WTC11 (cell line): ENCODE measurements at regions not wholly inside any gene's neighbourhood (a gene's known extent, or its start where the extent isn't known, plus 50 kb on each side); places are given as distances from the start of the nearest gene placed in this dataset.

Experiments
- ATAC-seq: fragments of 200-7000 bp; cut with Tn5 transposase; 2 replicates; pipeline ENCODE4 v1.10.0; 2021; ENCODE audit warnings: mild to moderate bottlenecking, moderate library complexity
- CTCF ChIA-PET: fragments of 300-600 bp; sonication (Branson Sonifier 250); formaldehyde crosslinking; loops from one replicate; lab custom pipeline; 2021; ENCODE audit warnings: antibody characterized with exemption; lab: Charles Lee
- POLR2A ChIA-PET: fragments of 350-600 bp; sonication (Branson Sonifier 250); formaldehyde crosslinking; loops from one replicate; lab custom pipeline; 2021; ENCODE audit warnings: antibody characterized with exemption; lab: Charles Lee
- DNase-seq: peaks from one replicate; pipeline ENCODE4 v3.0.0; 2021; ENCODE audit warnings: low spot score
- H3K27ac Mint-ChIP-seq: 2 replicates; pipeline ENCODE4 v1.8.0; 2021; ENCODE audit warnings: mixed read lengths
- H3K27me3 Mint-ChIP-seq: 2 replicates; pipeline ENCODE4 v1.8.0; 2021; ENCODE audit warnings: low read depth, mild to moderate bottlenecking, moderate library complexity, mixed read lengths
- H3K36me3 Mint-ChIP-seq: 2 replicates; pipeline ENCODE4 v1.8.0; 2021; ENCODE audit warnings: mixed read lengths
- H3K4me1 Mint-ChIP-seq: 2 replicates; pipeline ENCODE4 v1.8.0; 2022; ENCODE audit warnings: mixed read lengths
- H3K4me3 Mint-ChIP-seq: 2 replicates; pipeline ENCODE4 v1.8.0; 2021; ENCODE audit warnings: mild to moderate bottlenecking, moderate library complexity, mixed read lengths
- H3K9me3 Mint-ChIP-seq: 2 replicates; pipeline ENCODE4 v1.8.0; 2021; ENCODE audit warnings: mixed read lengths
- AFF4 ChIP-seq: sonication (generic); formaldehyde crosslinking; IDR thresholded peaks from 2 replicates; pipeline ENCODE4 v1.8.1; 2023; ENCODE audit warnings: mild to moderate bottlenecking, missing genetic modification reagents, borderline replicate concordance
- ATF2 ChIP-seq: sonication (generic); formaldehyde crosslinking; IDR thresholded peaks from 2 replicates; pipeline ENCODE4 v1.8.1; 2022; ENCODE audit warnings: low read depth, missing genetic modification reagents, borderline replicate concordance
- E2F1 ChIP-seq: sonication (generic); formaldehyde crosslinking; IDR thresholded peaks from 2 replicates; pipeline ENCODE4 v1.8.0; 2022; ENCODE audit warnings: mild to moderate bottlenecking, missing genetic modification reagents
- ELF4 ChIP-seq: sonication (generic); formaldehyde crosslinking; IDR thresholded peaks from 2 replicates; pipeline ENCODE4 v1.8.1; 2022; ENCODE audit warnings: low read depth, mild to moderate bottlenecking, moderate library complexity, missing genetic modification reagents
- ETV6 ChIP-seq: sonication (generic); formaldehyde crosslinking; IDR thresholded peaks from 2 replicates; pipeline ENCODE4 v1.8.1; 2022; ENCODE audit warnings: mild to moderate bottlenecking, missing genetic modification reagents
- JAZF1 ChIP-seq: fragments of 250-450 bp; sonication (Bioruptor Pico); IDR thresholded peaks from 2 replicates; pipeline ENCODE4 v1.9.0; 2021; ENCODE audit warnings: moderate library complexity, mild to moderate bottlenecking, inconsistent platforms
- PRRX2 ChIP-seq: fragments of 250-450 bp; sonication (Bioruptor Pico); IDR thresholded peaks from 2 replicates; pipeline ENCODE4 v1.8.0; 2021; ENCODE audit warnings: mild to moderate bottlenecking
- RELA ChIP-seq: sonication (generic); formaldehyde crosslinking; IDR thresholded peaks from 2 replicates; pipeline ENCODE4 v1.8.1; 2022; ENCODE audit warnings: missing genetic modification reagents, mild to moderate bottlenecking, borderline replicate concordance
- RORB ChIP-seq: fragments of 250-450 bp; sonication (Bioruptor Pico); IDR thresholded peaks from 2 replicates; pipeline ENCODE4 v1.9.0; 2021; ENCODE audit warnings: mild to moderate bottlenecking
- SOX15 ChIP-seq: fragments of 250-450 bp; sonication (Bioruptor Pico); IDR thresholded peaks from 2 replicates; pipeline ENCODE4 v1.9.0; 2021; ENCODE audit warnings: mild to moderate bottlenecking
- SP1 ChIP-seq: sonication (generic); formaldehyde crosslinking; conservative IDR thresholded peaks from 2 replicates; pipeline ENCODE4 v1.8.1; 2022; ENCODE audit warnings: missing genetic modification reagents
- STAT6 ChIP-seq: sonication (generic); formaldehyde crosslinking; conservative IDR thresholded peaks from 2 replicates; pipeline ENCODE4 v1.8.1; 2023; ENCODE audit warnings: mild to moderate bottlenecking, low read depth, missing genetic modification reagents, moderate library complexity
- TCF7 ChIP-seq: sonication (generic); formaldehyde crosslinking; IDR thresholded peaks from 2 replicates; pipeline ENCODE4 v1.8.0; 2022; ENCODE audit warnings: mild to moderate bottlenecking, low read depth, missing genetic modification reagents, moderate library complexity
- USF2 ChIP-seq: sonication (generic); formaldehyde crosslinking; IDR thresholded peaks from 2 replicates; pipeline ENCODE4 v1.8.1; 2023; ENCODE audit warnings: mild to moderate bottlenecking, missing genetic modification reagents, moderate library complexity
- ZNF317 ChIP-seq: sonication (generic); formaldehyde crosslinking; IDR thresholded peaks from 2 replicates; pipeline ENCODE4 v1.8.1; 2023; ENCODE audit warnings: low read depth, mild to moderate bottlenecking, moderate library complexity, missing genetic modification reagents, borderline replicate concordance
- TF ChIP-seq, protein P1 (sequence below): sonication (generic); formaldehyde crosslinking; IDR thresholded peaks from 2 replicates; pipeline ENCODE4 v1.8.0; 2022; ENCODE audit warnings: mild to moderate bottlenecking, missing genetic modification reagents
- TF ChIP-seq, protein P2 (sequence below): fragments of 250-450 bp; sonication (Bioruptor Pico); IDR thresholded peaks from 2 replicates; pipeline ENCODE4 v1.9.0; 2021; ENCODE audit warnings: moderate library complexity, mild to moderate bottlenecking, inconsistent platforms, borderline replicate concordance
- TF ChIP-seq, protein P3 (sequence below): sonication (generic); formaldehyde crosslinking; IDR thresholded peaks from 2 replicates; pipeline ENCODE4 v1.8.0; 2023; ENCODE audit warnings: missing genetic modification reagents, mild to moderate bottlenecking, borderline replicate concordance
- TF ChIP-seq, protein P4 (sequence below): sonication (generic); formaldehyde crosslinking; IDR thresholded peaks from 2 replicates; pipeline ENCODE4 v1.8.1; 2023; ENCODE audit warnings: mild to moderate bottlenecking, missing genetic modification reagents

GRCh38 chr11:27847496-27847895, 147.2 kb upstream of the BDNF start (continued):
- TF ChIP-seq USF2 (CRISPR knock-in tag) (no peak), ETV6 (CRISPR knock-in tag) (no peak), SOX15 (no peak), STAT6 (CRISPR knock-in tag) (no peak), RORB (CRISPR knock-in tag) (no peak), ATF2 (CRISPR knock-in tag) (no peak), PRRX2 (CRISPR knock-in tag) (no peak), E2F1 (CRISPR knock-in tag) (no peak)

DNA sequence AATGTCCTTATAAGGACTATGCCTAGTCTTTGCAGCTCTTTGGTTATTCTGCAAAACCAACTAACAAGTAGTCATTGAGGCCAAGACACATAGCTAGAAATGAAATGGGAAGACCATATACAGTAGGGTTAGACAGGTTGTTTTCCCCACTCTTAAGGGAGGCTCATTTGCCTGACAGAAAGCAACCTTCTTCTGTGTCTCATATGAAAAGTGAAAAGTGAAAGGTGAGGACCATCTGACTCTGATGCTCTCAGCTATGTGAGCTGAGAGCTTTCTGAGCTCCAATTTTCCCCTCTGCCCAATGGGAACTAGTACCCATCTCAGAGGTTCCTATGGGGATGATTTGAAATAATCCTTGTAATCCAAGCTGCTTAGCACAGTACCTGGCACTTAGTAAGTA, 142.0 kb upstream of the BDNF start:
- no peaks in the 10 kb centered on the region for H3K9me3 Mint-ChIP-seq
- TF ChIP-seq SP1 (CRISPR knock-in tag) (no peak), TCF7 (no peak), ELF4 (no peak), RELA (CRISPR knock-in tag) (no peak), ZNF317 (CRISPR knock-in tag) (no peak), JAZF1 (no peak), AFF4 (CRISPR knock-in tag) (no peak)
- TF ChIP-seq, protein P1, sequence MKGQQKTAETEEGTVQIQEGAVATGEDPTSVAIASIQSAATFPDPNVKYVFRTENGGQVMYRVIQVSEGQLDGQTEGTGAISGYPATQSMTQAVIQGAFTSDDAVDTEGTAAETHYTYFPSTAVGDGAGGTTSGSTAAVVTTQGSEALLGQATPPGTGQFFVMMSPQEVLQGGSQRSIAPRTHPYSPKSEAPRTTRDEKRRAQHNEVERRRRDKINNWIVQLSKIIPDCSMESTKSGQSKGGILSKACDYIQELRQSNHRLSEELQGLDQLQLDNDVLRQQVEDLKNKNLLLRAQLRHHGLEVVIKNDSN (CRISPR knock-in tag) = no peak
- TF ChIP-seq, protein P2, sequence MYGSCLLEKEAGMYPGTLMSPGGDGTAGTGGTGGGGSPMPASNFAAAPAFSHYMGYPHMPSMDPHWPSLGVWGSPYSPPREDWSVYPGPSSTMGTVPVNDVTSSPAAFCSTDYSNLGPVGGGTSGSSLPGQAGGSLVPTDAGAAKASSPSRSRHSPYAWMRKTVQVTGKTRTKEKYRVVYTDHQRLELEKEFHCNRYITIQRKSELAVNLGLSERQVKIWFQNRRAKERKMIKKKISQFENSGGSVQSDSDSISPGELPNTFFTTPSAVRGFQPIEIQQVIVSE (CRISPR knock-in tag) = no peak
- TF ChIP-seq, protein P3, sequence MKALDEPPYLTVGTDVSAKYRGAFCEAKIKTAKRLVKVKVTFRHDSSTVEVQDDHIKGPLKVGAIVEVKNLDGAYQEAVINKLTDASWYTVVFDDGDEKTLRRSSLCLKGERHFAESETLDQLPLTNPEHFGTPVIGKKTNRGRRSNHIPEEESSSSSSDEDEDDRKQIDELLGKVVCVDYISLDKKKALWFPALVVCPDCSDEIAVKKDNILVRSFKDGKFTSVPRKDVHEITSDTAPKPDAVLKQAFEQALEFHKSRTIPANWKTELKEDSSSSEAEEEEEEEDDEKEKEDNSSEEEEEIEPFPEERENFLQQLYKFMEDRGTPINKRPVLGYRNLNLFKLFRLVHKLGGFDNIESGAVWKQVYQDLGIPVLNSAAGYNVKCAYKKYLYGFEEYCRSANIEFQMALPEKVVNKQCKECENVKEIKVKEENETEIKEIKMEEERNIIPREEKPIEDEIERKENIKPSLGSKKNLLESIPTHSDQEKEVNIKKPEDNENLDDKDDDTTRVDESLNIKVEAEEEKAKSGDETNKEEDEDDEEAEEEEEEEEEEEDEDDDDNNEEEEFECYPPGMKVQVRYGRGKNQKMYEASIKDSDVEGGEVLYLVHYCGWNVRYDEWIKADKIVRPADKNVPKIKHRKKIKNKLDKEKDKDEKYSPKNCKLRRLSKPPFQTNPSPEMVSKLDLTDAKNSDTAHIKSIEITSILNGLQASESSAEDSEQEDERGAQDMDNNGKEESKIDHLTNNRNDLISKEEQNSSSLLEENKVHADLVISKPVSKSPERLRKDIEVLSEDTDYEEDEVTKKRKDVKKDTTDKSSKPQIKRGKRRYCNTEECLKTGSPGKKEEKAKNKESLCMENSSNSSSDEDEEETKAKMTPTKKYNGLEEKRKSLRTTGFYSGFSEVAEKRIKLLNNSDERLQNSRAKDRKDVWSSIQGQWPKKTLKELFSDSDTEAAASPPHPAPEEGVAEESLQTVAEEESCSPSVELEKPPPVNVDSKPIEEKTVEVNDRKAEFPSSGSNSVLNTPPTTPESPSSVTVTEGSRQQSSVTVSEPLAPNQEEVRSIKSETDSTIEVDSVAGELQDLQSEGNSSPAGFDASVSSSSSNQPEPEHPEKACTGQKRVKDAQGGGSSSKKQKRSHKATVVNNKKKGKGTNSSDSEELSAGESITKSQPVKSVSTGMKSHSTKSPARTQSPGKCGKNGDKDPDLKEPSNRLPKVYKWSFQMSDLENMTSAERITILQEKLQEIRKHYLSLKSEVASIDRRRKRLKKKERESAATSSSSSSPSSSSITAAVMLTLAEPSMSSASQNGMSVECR (CRISPR knock-in tag) = no peak
- TF ChIP-seq, protein P4, sequence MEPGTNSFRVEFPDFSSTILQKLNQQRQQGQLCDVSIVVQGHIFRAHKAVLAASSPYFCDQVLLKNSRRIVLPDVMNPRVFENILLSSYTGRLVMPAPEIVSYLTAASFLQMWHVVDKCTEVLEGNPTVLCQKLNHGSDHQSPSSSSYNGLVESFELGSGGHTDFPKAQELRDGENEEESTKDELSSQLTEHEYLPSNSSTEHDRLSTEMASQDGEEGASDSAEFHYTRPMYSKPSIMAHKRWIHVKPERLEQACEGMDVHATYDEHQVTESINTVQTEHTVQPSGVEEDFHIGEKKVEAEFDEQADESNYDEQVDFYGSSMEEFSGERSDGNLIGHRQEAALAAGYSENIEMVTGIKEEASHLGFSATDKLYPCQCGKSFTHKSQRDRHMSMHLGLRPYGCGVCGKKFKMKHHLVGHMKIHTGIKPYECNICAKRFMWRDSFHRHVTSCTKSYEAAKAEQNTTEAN (CRISPR knock-in tag) = no peak
- CTCF ChIA-PET = no interaction called here
- POLR2A ChIA-PET = no interaction called here
- no peaks in the 10 kb centered on the region for H3K4me1 Mint-ChIP-seq
- ATAC-seq (no peak), DNase-seq (no peak)
- no peak overlapping the region for H3K4me3 Mint-ChIP-seq
- no peak overlapping the region for H3K27ac Mint-ChIP-seq
- H3K36me3 Mint-ChIP-seq = no peaks in the 10 kb centered on the region
- H3K27me3 Mint-ChIP-seq = peaks cover 11% of the 10 kb centered on the region
